ENCODE measurements at regions not wholly inside any gene's neighbourhood (a gene's known extent, or its start where the extent isn't known, plus 50 kb on each side); places are given as distances from the start of the nearest gene placed in this dataset.

DNA sequence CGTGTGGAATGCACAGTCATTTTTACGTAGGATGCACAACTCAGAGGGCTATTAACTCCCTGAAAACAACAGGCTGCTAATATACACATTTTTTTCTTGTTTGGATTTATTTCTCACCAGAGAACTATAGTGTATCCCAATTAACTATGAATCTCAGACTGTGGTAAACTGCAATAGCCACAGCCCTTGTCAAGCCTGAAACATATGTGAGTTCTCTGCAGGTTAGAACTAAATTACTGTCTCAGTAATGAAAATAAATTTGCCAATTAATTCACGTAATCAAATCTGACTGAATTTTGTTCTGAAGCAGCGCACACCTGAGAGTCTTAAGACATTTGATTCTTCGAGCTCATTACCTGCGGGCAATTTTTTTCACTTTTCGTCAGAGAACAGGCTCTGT, 318.6 kb downstream of the PMP22 start:
- TF ChIP-seq POLR2A (IDR thresholded peaks at IDR 0.05) (no peak), POLR2AphosphoS5 (IDR thresholded peaks at IDR 0.05) (no peak), CTCF (IDR thresholded peaks at IDR 0.05) (no peak)
- DNase-seq (ENCODE audit: low spot score in 2 of 2), result no peak
- peaks cover 0 to 5% of the 10 kb centered on the region in 2 donors for H3K27me3 ChIP-seq
- intact Hi-C loops (cut with DNase I; ENCODE audit: low total_unique reads), result no loop called here
- no peaks in the 10 kb centered on the region for H3K36me3 ChIP-seq
- no peaks in the 10 kb centered on the region for H3K4me1 ChIP-seq
- no peak overlapping the region for H3K4me3 ChIP-seq
- H3K27ac ChIP-seq, result no peak overlapping the region
- H3K9me3 ChIP-seq, result no peaks in the 10 kb centered on the region

- no peaks in the 10 kb centered on the region for H3K36me3 ChIP-seq
- no peak overlapping the region for H3K4me3 ChIP-seq
- no peaks in the 10 kb centered on the region for H3K9me3 ChIP-seq
- no peak for TF ChIP-seq CTCF (IDR thresholded peaks at IDR 0.05)
- no peak for TF ChIP-seq POLR2AphosphoS5 (IDR thresholded peaks at IDR 0.05)
- TF ChIP-seq POLR2A (IDR thresholded peaks at IDR 0.05), result no peak
- DNase-seq (ENCODE audit: low spot score in 2 of 2), result no peak
- intact Hi-C loops (cut with DNase I; ENCODE audit: low total_unique reads), result no loop called here
- H3K27me3 ChIP-seq, result peaks cover 0 to 5% of the 10 kb centered on the region in 2 donors
- no peaks in the 10 kb centered on the region for H3K4me1 ChIP-seq
- H3K27ac ChIP-seq, result no peak overlapping the region
These were observed 322.5 kb downstream of the PMP22 start for GRCh38 chr17:14942526-14943190.

- TF ChIP-seq CTCF (IDR thresholded peaks at IDR 0.05) (no peak), POLR2A (IDR thresholded peaks at IDR 0.05) (no peak), POLR2AphosphoS5 (IDR thresholded peaks at IDR 0.05) (no peak)
- no peak for DNase-seq (ENCODE audit: low spot score in 2 of 2)
- Histone ChIP-seq H3K27ac (peak overlapping the region in 1 of 2 donors; percentile 19), H3K4me1 (no peaks in the 10 kb centered on the region), H3K4me3 (no peak overlapping the region), H3K9me3 (no peaks in the 10 kb centered on the region), H3K36me3 (no peaks in the 10 kb centered on the region), H3K27me3 (peaks cover 0 to 6% of the 10 kb centered on the region in 2 donors)
- intact Hi-C loops (cut with DNase I; ENCODE audit: low total_unique reads), result no loop called here
These were observed 324.2 kb downstream of the PMP22 start for GRCh38 chr17:14940938-14941265.

GRCh38 chr17:14940108-14940937, 324.8 kb downstream of the PMP22 start:
- intact Hi-C loops (cut with DNase I; ENCODE audit: low total_unique reads), result no loop called here

More at GRCh38 chr17:14940108-14940937, 324.8 kb downstream of the PMP22 start:
- H3K4me3 ChIP-seq, result no peak overlapping the region
- no peaks in the 10 kb centered on the region for H3K9me3 ChIP-seq
- TF ChIP-seq CTCF (IDR thresholded peaks at IDR 0.05) (no peak), POLR2AphosphoS5 (IDR thresholded peaks at IDR 0.05) (no peak), POLR2A (IDR thresholded peaks at IDR 0.05) (no peak)
- no peak for DNase-seq (ENCODE audit: low spot score in 2 of 2)
- H3K4me1 ChIP-seq, result no peaks in the 10 kb centered on the region
- H3K27me3 ChIP-seq, result peaks cover 0 to 9% of the 10 kb centered on the region in 2 donors
- H3K36me3 ChIP-seq, result no peaks in the 10 kb centered on the region
- peak overlapping the region in 1 of 2 donors; percentile 19 for H3K27ac ChIP-seq

All from breast epithelium (tissue), 4 donors.